Stimulated activated memory B cell treated with anti-CD40 and anti-IgM and Interleukin-4, amounts not matched to agents 10 μg/mL and 1 μg/mL and 100 μg/mL, for 72 hours (primary cell): ENCODE measurements at regions not wholly inside any gene's neighbourhood (a gene's known extent, or its start where the extent isn't known, plus 50 kb on each side); places are given as distances from the start of the nearest gene placed in this dataset.
"Not testable (repeated sequence)": the region's sequence is repeated elsewhere in the genome, so short reads cannot be mapped to it uniquely, and the experiment has no call there.

Experiments
- ATAC-seq: fragments of 150-1000 bp; cut with Tn5 transposase; 2 replicates; pipeline ENCODE4 v1.10.0; 2021
- H3K27ac Mint-ChIP-seq: one replicate; pipeline ENCODE4 v1.8.0; 2022; ENCODE audit warnings: mild to moderate bottlenecking, mixed read lengths
- H3K27me3 Mint-ChIP-seq: one replicate; pipeline ENCODE4 v1.8.0; 2022; ENCODE audit warnings: mixed read lengths
- H3K36me3 Mint-ChIP-seq: one replicate; pipeline ENCODE4 v1.8.0; 2022; ENCODE audit warnings: mixed read lengths
- H3K4me1 Mint-ChIP-seq: one replicate; pipeline ENCODE4 v1.8.0; 2022; ENCODE audit warnings: mixed read lengths
- H3K4me3 Mint-ChIP-seq: one replicate; pipeline ENCODE4 v1.8.0; 2022; ENCODE audit warnings: mild to moderate bottlenecking, moderate library complexity, mixed read lengths
- H3K9me3 Mint-ChIP-seq: one replicate; pipeline ENCODE4 v1.8.0; 2022; ENCODE audit warnings: mixed read lengths

DNA sequence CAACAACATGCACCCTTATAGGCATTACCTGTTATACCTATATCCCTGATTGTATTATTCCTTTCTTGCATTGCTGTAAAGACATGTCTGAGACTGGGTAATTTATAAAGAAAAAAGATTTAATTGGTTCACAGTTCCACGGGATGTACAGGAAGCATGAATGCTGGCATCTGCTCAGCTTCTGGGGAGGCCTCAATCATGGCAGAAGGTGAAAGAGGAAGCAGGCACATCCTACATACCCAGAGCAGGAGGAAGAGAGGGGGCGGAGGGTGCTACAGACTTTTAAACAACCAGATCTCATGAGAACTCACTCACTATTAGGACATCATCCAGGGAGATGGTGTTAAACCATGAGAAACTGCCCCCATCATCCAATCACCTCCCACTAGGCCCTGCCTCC, 191.7 kb upstream of the SPHKAP start:
- Mint-ChIP-seq H3K9me3 (peaks cover under 1% of the 10 kb centered on the region), H3K4me1 (no peaks in the 10 kb centered on the region), H3K36me3 (no peaks in the 10 kb centered on the region), H3K4me3 (no peak overlapping the region), H3K27me3 (no peaks in the 10 kb centered on the region), H3K27ac (no peak overlapping the region)
- ATAC-seq = no peak

DNA sequence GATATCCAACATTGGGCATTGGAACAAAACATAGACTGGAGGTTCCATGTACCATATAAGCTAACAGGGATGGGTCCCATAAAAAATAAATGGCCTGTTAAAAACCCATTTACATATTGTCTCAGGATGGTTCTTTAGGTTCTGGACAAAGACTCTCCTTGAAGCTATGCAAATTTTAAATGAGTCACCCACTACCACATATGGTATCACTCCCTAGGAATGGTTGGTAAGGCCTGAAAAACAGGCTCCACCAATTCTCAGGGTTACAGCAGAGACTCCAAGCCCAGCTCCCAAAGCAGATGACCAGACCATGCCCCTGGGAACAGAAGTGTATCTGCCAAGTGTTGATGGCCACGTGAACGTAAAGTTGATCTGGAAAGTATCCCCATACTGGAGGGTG, 190.7 kb upstream of the SPHKAP start:
- no peaks in the 10 kb centered on the region for H3K4me1 Mint-ChIP-seq
- ATAC-seq = no peak
- no peak overlapping the region for H3K27ac Mint-ChIP-seq
- H3K4me3 Mint-ChIP-seq = no peak overlapping the region
- H3K36me3 Mint-ChIP-seq = no peaks in the 10 kb centered on the region
- peaks cover 2% of the 10 kb centered on the region for H3K9me3 Mint-ChIP-seq
- H3K27me3 Mint-ChIP-seq = no peaks in the 10 kb centered on the region

DNA sequence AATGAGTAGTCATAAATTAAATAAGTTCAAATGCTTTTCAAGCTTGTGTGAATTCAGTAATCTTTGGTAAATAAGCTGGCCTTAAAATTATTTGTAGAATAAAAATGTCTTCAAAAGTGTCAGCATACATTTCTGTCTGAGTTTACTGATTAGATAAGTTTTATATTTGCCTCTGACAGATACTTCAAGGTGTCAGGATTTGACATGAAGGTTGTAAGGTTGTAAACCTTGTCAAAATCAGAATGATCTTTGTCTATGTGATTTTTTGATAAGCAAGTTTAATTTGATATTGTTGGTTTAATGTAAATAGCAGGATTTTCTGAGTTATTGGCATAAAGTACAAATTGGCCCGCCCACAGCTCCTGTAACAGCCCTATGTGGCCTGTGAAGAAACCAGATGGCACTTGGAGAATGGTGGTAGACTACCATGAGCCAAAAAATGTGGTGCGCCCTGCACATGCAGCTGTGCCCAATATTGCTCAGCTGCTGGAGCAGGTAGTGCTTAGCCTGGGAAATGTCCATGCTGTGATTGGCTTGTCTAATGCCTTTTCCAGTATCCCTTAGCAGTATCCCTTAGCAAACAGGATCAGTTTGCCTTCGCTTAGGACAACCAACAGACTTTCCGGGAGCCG, 188.0 kb upstream of the SPHKAP start:
- no peak overlapping the region for H3K27ac Mint-ChIP-seq
- no peaks in the 10 kb centered on the region for H3K27me3 Mint-ChIP-seq
- peaks cover 2% of the 10 kb centered on the region for H3K9me3 Mint-ChIP-seq
- H3K36me3 Mint-ChIP-seq = no peaks in the 10 kb centered on the region
- H3K4me3 Mint-ChIP-seq = no peak overlapping the region
- no peaks in the 10 kb centered on the region for H3K4me1 Mint-ChIP-seq
- ATAC-seq = no peak

DNA sequence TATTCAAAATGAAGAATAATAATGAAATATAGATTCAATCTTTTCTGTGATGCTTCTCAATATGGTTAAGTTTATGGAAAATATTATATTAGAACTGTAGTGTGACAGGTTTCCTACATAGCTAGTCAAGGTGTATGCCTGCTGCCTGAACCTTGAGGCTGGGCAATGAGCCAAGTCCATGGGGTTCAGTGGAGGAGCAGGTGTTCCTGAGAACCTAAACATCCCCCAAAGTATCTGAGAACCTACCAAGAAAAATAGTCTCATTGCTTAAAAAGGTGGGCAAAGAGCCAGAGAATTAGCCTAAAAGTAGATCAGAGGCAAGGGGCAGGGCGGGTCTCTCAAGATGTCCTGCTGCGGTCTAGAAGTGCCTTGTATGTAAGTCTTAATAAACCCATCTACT, 185.9 kb upstream of the SPHKAP start:
- Mint-ChIP-seq H3K27me3 (no peaks in the 10 kb centered on the region), H3K9me3 (peaks cover 2% of the 10 kb centered on the region), H3K36me3 (no peaks in the 10 kb centered on the region), H3K4me3 (no peak overlapping the region), H3K27ac (no peak overlapping the region), H3K4me1 (no peaks in the 10 kb centered on the region)
- ATAC-seq = no peak

DNA sequence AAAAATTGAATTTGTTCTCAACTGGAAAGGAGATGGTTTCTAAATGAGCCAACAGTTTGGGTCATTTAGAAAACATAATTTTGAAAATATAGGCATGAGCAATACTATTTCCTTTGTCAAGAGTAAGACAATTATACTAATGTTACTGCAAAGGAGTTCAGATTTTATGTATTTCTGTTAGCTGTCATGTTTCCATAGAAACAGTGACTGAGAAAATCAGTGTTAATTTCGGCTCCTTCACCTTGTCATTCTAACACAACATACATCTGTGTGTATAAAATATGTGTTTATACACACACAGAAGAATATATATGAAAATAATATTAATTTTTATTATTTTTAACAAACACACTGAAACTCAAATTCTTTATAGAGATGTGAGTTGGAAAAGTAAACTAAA, 178.0 kb upstream of the SPHKAP start:
- H3K27ac Mint-ChIP-seq = no peak overlapping the region

DNA sequence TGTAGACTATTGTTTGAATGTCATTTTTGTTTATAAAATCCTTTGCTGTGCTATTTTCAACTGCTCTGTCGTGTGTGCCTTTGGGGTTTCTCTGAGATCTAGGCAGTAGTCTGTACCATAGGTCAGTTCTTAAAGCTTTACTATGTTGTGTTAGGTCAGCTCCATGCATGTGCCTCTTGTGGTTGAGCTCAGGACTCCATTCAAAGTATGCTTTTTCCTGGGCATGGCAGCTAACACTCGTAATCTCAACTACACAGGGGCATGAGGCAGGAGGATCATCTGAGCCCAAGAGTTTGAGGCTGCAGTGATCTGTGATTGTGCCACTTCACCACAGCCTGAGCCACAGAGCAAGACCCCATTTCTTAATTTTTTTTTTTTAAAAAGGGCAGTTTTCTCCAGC, 174.4 kb upstream of the SPHKAP start:
- Mint-ChIP-seq H3K9me3 (no peaks in the 10 kb centered on the region), H3K4me1 (no peaks in the 10 kb centered on the region), H3K36me3 (no peaks in the 10 kb centered on the region), H3K27me3 (no peaks in the 10 kb centered on the region), H3K27ac (no peak overlapping the region), H3K4me3 (no peak overlapping the region)
- no peak for ATAC-seq

More for the DNA sequence above, 178.0 kb upstream of the SPHKAP start:
- Mint-ChIP-seq H3K4me3 (no peak overlapping the region), H3K4me1 (no peaks in the 10 kb centered on the region), H3K9me3 (no peaks in the 10 kb centered on the region), H3K36me3 (no peaks in the 10 kb centered on the region), H3K27me3 (no peaks in the 10 kb centered on the region)
- ATAC-seq = no peak

DNA sequence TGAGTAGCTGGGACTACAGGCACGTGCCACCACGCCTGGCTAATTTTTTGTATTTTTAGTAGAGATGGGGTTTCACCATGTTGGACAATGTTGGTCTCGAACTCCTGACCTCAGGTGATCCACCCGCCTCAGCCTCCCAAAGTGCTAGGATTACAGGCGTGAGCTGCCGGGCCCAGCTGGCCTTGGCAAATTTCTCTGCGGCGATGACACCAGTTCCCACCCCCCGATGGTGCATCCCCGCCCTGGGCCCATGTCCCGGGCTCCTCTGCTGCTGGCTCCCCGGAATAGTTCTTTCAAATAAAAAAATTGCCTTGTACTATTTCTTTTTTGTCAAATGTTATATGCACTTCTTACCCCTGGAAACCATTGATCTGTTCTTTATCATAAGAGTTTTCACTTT, 171.5 kb upstream of the SPHKAP start:
- not testable (repeated sequence) for ATAC-seq, H3K4me3 Mint-ChIP-seq, H3K27ac Mint-ChIP-seq, H3K9me3 Mint-ChIP-seq, H3K36me3 Mint-ChIP-seq, H3K4me1 Mint-ChIP-seq, H3K27me3 Mint-ChIP-seq

DNA sequence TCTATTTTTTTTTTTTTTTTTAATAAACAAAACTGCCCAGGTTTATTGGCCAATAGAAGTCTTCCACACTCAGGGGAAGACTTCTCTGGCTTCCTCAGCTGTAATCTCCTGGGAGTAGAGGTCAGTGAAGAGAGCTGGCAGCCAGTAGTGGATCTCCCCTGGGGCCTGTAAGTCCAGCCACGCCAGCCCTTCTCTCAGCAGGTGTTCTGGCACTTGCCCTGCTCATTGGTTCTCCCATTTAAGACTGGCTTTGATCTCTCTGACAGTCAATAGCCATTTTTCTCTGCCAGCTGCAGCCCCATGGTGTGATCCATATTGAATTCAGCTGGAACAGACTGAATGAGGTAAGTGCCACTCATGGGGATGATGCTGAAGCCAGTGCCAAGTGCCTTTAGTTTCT, 170.6 kb upstream of the SPHKAP start:
- H3K4me1 Mint-ChIP-seq = no peaks in the 10 kb centered on the region
- no peak for ATAC-seq
- H3K36me3 Mint-ChIP-seq = no peaks in the 10 kb centered on the region
- no peak overlapping the region for H3K27ac Mint-ChIP-seq
- no peak overlapping the region for H3K4me3 Mint-ChIP-seq
- peaks cover 4% of the 10 kb centered on the region for H3K9me3 Mint-ChIP-seq
- no peaks in the 10 kb centered on the region for H3K27me3 Mint-ChIP-seq

DNA sequence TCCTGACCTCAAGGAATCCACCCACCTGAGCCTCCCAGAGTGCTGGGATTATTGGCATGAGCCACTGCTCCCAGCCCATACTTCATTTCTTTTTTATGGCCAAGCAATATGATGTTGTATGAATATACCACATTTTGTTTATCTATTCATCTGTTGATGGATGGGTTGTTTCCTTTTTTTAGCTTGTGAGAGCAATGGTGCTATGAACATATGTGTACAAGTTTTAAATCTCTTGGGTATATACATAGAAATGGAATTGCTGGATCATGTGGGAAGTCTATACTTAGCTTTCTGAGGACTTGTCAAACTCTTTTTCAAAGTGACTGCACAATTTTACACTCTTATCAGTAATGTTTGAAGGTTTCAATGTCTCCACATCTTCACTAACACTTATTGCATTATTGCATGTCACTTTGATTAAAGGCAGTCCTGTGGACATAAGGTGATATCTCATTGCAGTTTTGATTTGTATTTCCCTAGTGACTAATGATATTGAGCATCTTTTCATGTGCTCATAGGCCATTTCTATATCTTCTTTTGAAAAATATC, 167.1 kb upstream of the SPHKAP start:
- no peaks in the 10 kb centered on the region for H3K27me3 Mint-ChIP-seq
- no peaks in the 10 kb centered on the region for H3K4me1 Mint-ChIP-seq
- H3K9me3 Mint-ChIP-seq = peaks cover 4% of the 10 kb centered on the region

DNA sequence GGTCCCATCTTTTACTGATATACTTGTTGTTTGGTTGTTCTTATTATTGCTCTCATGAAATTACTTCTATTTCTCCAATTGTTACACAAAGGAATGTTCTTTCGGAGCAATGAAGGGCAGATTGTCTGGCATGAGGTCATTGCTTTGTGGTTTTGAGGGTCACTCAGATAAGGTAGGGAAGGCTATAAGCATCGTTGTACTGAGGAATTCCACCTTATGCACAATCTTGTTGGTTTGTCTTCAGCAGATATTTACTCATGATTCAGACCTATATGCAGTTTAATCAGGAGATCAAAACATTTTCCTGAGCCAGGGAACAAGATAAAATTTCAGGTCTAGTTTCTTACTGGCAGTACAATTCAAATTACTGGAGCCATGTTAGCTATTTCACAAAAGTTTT, 163.0 kb upstream of the SPHKAP start:
- Mint-ChIP-seq H3K27ac (no peak overlapping the region), H3K36me3 (no peaks in the 10 kb centered on the region), H3K4me1 (no peaks in the 10 kb centered on the region), H3K4me3 (no peak overlapping the region), H3K9me3 (peaks cover 11% of the 10 kb centered on the region), H3K27me3 (no peaks in the 10 kb centered on the region)
- no peak for ATAC-seq

More for the DNA sequence above, 167.1 kb upstream of the SPHKAP start:
- no peak for ATAC-seq
- no peak overlapping the region for H3K4me3 Mint-ChIP-seq
- H3K27ac Mint-ChIP-seq = no peak overlapping the region
- H3K36me3 Mint-ChIP-seq = no peaks in the 10 kb centered on the region

DNA sequence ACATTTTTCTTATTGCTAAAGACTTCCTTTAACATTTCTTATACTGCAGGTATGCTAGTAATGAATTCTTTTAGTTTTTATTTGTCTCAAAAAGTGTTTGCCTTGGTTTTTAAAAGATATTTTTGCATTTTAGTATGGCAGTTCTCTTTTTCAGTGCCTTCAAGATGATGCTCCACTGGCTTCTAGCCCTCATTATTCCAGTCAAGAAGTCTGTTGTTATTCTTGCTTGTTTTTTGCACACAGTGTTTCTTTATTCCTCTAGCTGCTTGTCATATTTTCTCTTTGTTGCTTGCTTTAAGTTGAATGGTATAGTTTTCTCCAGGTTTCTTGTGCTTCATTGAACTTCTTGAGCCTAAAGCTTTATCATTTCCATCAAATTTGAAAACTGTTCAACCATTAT, 158.0 kb upstream of the SPHKAP start:
- Mint-ChIP-seq H3K27me3 (no peaks in the 10 kb centered on the region), H3K9me3 (peaks cover 7% of the 10 kb centered on the region), H3K4me1 (no peaks in the 10 kb centered on the region), H3K4me3 (no peak overlapping the region), H3K36me3 (no peaks in the 10 kb centered on the region), H3K27ac (no peak overlapping the region)
- no peak for ATAC-seq

DNA sequence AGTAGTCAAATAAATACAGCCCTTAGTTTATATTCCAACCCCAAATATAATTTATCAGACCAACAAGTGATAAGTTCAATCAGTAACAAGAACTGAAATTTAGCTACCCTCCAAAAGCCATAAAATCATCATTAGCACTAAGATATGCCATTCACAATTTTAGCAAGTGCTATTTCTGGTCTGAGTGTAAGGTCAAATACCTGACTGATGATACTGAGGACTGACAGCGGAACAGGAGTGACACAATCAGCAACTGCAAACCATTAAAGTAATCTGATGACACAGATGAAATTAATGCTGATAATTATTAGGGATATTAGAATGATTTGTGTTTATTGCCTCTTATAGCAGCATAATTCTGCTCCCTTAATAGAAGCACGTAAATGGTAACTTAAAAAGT, 152.7 kb upstream of the SPHKAP start:
- no peak for ATAC-seq
- Mint-ChIP-seq H3K36me3 (no peaks in the 10 kb centered on the region), H3K4me1 (no peaks in the 10 kb centered on the region)

DNA sequence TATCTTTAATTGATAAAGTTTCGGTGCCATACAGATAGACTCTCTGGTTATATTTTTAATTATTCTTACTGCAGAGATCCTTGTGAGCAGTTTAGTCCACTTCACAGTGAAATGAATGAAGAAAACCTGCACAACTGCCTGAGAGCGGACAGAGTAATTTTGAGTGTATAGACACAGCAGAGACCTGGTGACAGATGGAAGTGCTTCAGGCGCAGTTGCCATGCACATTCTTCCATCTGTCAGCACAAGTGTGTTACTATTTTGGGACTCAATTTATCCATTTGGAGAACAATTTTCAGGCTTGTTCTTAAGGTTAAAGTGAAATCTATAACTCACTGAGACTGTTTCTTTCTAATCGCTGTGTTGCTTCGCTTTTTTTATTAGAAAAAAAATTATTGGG, 147.8 kb upstream of the SPHKAP start:
- no peak overlapping the region for H3K27ac Mint-ChIP-seq
- no peak for ATAC-seq

More for the DNA sequence above, 152.7 kb upstream of the SPHKAP start:
- Mint-ChIP-seq H3K27me3 (no peaks in the 10 kb centered on the region), H3K27ac (no peak overlapping the region), H3K4me3 (no peak overlapping the region), H3K9me3 (peaks cover 3% of the 10 kb centered on the region)

DNA sequence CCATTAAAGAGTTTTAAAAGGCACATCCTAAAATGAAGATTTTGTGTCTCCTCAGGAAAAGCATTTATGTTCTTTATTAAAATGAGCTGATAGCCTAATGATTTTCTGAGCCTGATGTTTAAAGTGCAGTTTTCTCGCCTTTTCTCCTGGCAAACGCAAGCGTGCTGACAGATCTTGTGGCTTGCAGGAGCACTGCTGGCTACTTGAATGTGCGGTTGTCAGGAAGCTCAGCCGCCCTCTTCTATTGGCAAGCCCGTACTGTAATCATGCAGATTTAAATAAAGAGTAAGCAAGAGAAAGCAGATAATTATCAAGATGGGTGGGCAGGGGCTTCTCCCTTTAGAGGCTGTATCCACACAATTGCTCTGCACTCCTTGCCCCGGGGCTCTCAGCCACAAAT, 139.5 kb upstream of the SPHKAP start:
- Mint-ChIP-seq H3K9me3 (no peaks in the 10 kb centered on the region), H3K4me1 (no peaks in the 10 kb centered on the region), H3K4me3 (no peak overlapping the region), H3K27me3 (no peaks in the 10 kb centered on the region), H3K27ac (no peak overlapping the region), H3K36me3 (no peaks in the 10 kb centered on the region)
- no peak for ATAC-seq

More for the DNA sequence above, 147.8 kb upstream of the SPHKAP start:
- Mint-ChIP-seq H3K4me3 (no peak overlapping the region), H3K4me1 (no peaks in the 10 kb centered on the region), H3K27me3 (no peaks in the 10 kb centered on the region), H3K36me3 (no peaks in the 10 kb centered on the region), H3K9me3 (peaks cover 10% of the 10 kb centered on the region)

DNA sequence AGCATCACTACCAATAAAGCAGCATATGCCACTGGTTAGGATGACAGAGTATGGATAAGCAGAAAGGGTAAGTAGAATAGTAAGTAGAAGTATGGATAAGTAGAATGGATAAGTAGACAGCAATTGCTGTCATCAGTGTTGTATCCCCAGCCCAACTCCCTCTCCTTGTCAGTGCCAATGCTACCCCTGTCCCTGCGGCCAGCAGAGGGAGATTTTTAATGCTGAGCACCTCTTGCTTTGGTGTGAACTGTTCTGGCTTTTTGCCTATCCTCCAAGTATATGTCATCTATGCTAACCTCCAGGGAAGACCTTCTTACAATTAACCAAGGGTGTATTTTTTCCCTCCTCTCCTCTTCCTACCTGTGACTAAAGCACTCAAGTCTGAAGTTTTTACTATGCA, 136.7 kb upstream of the SPHKAP start:
- Mint-ChIP-seq H3K4me3 (no peak overlapping the region), H3K27ac (no peak overlapping the region), H3K36me3 (no peaks in the 10 kb centered on the region), H3K4me1 (no peaks in the 10 kb centered on the region), H3K9me3 (peaks cover 2% of the 10 kb centered on the region), H3K27me3 (no peaks in the 10 kb centered on the region)
- ATAC-seq = no peak

DNA sequence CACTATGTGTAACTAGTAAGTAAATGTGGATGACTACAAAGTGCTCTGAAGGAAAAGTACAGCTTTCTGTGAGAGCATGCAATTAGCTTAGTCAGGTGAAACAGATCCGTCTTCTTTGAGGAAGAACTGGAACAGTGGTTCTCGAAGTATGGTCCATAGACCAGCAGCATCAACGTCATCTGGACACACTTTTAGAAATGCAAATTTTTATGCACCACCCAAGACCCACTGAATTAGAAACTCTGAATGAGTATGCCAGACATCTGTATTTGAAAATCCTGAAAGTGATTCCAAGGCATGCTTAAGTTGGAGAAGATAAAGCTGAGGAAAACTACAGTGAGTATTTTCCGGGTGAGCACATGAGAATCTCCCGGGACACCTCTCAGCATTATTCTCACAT, 130.7 kb upstream of the SPHKAP start:
- Mint-ChIP-seq H3K4me3 (no peak overlapping the region), H3K9me3 (peaks cover 2% of the 10 kb centered on the region), H3K27me3 (no peaks in the 10 kb centered on the region), H3K4me1 (no peaks in the 10 kb centered on the region), H3K36me3 (no peaks in the 10 kb centered on the region), H3K27ac (no peak overlapping the region)
- no peak for ATAC-seq
